ENCODE measurements at regions not wholly inside any gene's neighbourhood (a gene's known extent, or its start where the extent isn't known, plus 50 kb on each side); places are given as distances from the start of the nearest gene placed in this dataset.

GRCh38 chrX:3787856-3788255 lies 74.4 kb upstream of the PRKX start:
- TF ChIP-seq ZBTB33 (IDR thresholded peaks at IDR 0.05): no peak
- no peak for TF ChIP-seq CTCF (IDR thresholded peaks at IDR 0.05; ENCODE audit: low read depth, low read length, missing input control)
- no peak for TF ChIP-seq GABPA (IDR thresholded peaks at IDR 0.05 in 1 of 2, conservative IDR thresholded peaks at IDR 0.05 in 1 of 2)
- no peak for TF ChIP-seq FOXA1 (IDR thresholded peaks at IDR 0.05)
- no peak for TF ChIP-seq MAX (IDR thresholded peaks at IDR 0.05)
- TF ChIP-seq RXRA (IDR thresholded peaks at IDR 0.05): no peak
- TF ChIP-seq TAF1 (conservative IDR thresholded peaks at IDR 0.05): no peak
- no peak for TF ChIP-seq SP1 (IDR thresholded peaks at IDR 0.05)
- no peak for TF ChIP-seq REST (IDR thresholded peaks at IDR 0.05)
- TF ChIP-seq RAD21 (IDR thresholded peaks at IDR 0.05): no peak

All from liver (tissue), 3 donors.